SW 1271 (cell line): ENCODE measurements at regions not wholly inside any gene's neighbourhood (a gene's known extent, or its start where the extent isn't known, plus 50 kb on each side); places are given as distances from the start of the nearest gene placed in this dataset.
A peak's percentile ranks its signal among the peaks of the same experiment; 100 is the strongest.
"Not testable (repeated sequence)": the region's sequence is repeated elsewhere in the genome, so short reads cannot be mapped to it uniquely, and the experiment has no call there.

Experiments
- DNase-seq, 2 experiments: peaks; one replicate each; lab custom pipeline; 2025; lab: John Stamatoyannopoulos, UW

DNA sequence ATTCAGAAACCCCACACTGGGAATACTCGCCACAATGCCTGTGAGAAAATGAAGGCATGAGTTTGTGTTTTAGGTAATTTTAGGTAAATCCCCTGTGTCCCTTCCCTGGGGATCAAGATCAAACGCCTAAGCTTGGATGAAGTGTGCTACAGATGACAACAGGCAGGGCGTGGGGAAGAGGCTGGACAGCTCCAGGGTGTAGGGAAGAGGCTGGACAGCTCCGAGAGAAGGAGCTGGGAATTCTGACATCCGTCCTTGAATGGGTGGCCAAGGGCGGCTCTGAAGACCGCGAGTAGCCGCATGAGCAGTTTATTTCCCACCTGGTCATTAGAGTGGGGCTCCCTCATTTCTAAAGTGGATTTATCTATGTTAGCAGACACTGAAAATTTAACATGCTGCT is 109.7 kb downstream of the RAMP3 start:
- no peak for DNase-seq

DNA sequence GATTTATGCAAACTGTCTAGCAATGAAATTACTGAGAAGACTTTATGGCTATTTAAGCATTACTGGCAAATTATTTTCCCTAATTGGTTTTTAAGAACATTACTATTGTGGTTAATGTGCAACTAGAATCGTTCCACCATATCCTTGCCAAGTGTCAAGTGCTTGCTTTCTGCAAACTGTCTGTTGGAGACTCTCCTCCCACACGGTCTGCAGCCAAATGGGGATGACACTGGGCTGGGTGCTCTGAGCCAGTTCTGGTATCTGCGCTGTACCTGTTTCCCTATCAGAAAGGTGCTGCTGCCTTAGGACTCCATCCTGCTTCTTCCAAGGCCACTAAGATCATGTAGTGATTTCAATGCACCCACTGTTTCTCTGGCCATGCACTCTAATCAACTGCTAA is 110.4 kb downstream of the RAMP3 start:
- no peak for DNase-seq

GRCh38 chr7:45269192-45269591 is 111.6 kb downstream of the RAMP3 start:
- DNase-seq = no peak

DNA sequence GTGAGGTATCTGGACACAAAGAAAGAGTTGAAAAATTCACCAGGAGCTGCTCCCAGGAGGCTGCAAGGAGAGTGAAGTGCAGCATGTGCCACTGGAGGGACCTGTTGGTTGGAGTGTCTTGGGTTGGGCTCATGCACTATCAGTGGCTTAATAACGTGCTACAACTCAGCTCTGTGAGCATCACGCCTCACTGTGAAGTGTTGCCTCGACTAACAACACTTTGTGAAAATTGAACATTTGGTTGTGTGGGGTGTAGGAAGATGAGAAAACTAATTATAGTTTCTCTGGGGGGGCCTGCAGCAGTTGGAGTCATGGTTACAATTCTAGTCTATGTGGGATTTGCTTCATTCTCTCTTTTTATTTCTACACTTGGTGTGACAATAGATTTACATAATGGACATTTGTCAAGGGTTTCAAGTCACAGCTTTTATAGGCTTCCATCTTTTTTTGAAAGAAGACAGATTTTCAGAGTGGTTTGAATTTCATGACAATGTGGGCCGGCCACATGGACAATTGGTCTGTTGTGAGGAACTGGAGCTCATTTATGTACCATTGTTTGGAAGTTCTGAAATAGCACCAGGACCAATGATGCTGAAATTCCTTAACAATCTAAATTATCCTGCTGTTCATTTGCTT is 121.3 kb downstream of the RAMP3 start:
- DNase-seq = no peak

GRCh38 chr7:45289611-45290010 is 132.0 kb downstream of the RAMP3 start:
- not testable (repeated sequence) for DNase-seq

GRCh38 chr7:45290880-45291279 is 133.3 kb downstream of the RAMP3 start:
- no peak for DNase-seq

GRCh38 chr7:45292481-45292880 is 134.9 kb downstream of the RAMP3 start:
- DNase-seq = no peak

- no peak for DNase-seq
Measured at GRCh38 chr7:45293295-45293942, 135.8 kb downstream of the RAMP3 start.

DNA sequence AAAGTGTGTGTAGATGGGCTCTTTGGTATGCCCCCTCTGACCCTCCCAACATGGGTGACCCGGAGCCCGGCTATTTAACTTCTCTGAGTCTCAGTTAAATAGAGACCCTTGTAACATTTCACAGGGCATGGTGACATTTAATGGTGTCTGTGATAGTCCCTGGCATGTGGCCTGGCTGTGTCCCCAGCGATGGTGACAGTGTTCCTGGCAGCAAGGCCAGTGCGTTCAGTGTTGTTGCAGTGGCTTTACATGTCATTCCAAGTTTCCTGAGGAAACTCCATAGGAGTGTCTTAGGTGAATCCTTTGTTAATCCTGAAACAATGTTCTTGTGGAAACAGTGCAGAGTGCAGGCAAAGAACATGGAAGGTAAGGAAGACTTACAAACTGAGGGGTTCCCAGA is 137.0 kb downstream of the RAMP3 start:
- no peak for DNase-seq

DNA sequence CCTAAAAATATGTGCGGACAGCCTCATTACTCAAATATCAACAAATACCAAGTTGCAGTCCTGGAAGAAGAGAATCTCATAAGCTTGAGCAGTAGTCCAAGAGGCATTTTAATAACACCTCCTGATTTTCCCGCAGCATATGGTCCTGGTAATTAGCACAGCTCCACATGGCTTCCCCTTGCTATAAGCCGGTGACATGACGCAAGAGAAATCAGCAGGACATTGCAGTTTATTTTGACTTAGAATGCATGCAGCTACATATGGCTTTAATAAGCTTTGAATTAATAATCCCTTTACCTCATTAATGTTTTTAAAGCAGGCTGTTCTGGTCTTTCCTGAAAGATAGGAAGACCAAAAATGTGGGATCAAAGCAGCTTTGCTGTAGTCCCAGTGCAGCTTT is 137.6 kb downstream of the RAMP3 start:
- DNase-seq = no peak

- no peak for DNase-seq
Measured at GRCh38 chr7:45296748-45297147, 139.2 kb downstream of the RAMP3 start.

- DNase-seq = no peak
Measured at GRCh38 chr7:45306752-45307305, 149.2 kb downstream of the RAMP3 start.

DNA sequence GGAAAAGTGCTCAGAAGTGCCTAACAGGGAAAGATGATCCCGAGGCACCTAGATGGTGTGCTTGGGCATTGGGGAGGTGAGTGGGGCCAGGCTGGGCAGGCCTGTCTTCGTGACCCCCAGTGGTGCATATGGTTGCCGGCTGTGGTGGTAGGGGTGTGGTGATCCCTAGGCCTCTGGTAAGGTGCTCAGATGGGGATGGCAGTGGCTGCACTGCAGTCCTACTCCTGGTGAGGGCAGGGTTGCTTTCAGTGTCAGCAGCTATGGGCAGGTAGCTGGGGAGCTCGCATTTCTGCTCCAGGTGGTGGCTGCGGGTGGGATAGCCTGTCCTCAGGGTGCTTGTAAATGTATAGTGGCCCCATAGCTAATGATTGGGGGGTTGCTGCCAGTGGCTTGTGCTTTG is 154.0 kb downstream of the RAMP3 start:
- DNase-seq = no peak

DNA sequence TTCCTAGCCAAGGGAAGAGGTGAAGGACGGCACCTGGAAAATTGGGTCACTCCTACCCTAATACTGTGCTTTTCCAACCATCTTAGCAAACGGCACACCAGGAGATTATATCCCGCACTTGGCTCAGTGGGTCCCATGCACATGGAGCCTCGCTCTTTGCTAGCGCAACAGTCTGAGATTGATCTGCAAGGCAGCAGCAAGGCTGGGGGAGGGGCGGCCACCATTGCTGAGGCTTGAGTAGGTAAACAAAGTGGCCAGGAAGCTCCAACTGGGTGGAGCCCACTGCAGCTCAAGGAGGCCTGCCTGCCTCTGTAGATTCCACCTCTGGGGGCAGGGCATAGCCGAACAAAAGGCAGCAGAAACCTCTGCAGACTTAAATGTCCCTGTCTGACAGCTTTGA is 157.9 kb downstream of the RAMP3 start:
- not testable (repeated sequence) for DNase-seq

DNA sequence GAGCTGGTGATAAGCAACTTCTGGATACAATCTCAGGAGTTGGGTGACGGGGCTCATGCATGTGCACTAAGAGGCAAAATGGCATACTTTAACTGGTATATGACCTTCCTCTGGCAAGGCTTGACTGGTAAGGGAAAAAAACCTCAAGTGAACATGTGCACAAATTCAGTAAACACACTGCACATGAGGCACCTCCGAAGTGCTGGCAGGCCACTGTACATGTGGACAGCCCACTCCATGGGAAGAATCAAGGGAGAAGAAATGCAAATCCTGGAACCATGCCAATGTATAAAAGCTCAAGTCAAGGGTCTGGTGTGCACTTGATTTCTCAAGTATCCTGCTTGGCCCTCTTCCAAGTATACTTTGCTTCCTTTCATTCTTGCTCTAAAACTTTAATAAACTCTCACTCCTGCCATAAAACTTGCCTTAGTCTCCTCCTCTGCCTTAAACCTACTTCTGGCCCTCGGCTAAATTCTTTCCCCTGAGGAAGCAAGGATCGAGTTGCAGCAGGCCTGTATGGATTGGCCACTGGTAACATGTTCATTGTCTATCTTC is 167.2 kb downstream of the RAMP3 start:
- DNase-seq = no peak

- DNase-seq = no peak
Measured at GRCh38 chr7:45325378-45325777, 167.8 kb downstream of the RAMP3 start.

- no peak for DNase-seq
Measured at GRCh38 chr7:45328403-45328981, 170.9 kb downstream of the RAMP3 start.

DNA sequence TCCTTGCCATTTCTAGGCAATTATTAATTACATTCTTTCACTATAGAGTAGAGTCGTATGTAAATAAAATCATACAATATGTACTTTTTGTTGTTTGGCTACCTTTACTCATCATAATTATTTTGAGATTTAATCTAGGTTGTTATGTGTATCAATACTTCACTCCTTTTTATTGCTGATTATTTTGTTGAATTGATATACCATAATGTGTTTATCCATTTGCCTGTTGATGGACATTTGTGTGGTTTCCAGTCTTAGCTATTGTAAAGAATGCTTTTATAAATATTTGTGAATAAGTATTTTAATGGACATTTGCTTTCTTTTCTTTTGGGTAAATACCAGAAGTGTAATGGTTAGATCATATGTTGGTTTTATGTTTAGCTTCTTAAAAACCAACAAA is 174.0 kb downstream of the RAMP3 start:
- DNase-seq = no peak

GRCh38 chr7:45335024-45335423 is 177.4 kb downstream of the RAMP3 start:
- DNase-seq = not testable (repeated sequence)

GRCh38 chr7:45342236-45342635 is 184.6 kb downstream of the RAMP3 start:
- DNase-seq = no peak

- DNase-seq = no peak
Measured at GRCh38 chr7:45343746-45344145, 186.2 kb downstream of the RAMP3 start.

DNA sequence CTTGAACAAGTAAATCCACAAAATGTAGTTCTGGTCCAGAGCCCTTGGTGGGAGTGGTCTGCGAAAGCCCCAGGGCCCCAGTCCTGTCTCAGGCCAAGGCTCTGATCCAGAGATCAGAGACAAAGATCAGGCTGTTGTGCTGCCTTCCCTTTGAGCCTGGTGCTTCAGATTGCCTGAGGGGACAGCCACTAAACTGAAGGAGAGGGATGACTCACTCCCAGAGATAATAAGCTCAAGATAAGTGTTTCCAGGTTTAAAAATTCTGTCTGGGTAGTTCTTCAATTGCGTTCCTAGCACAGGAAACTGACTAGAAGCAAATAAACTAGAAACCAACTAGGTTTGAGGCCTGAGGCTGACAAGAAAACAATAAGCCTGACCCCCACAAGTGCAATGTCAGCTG is 190.2 kb downstream of the RAMP3 start:
- peak in 1 of 2 experiments; percentile 43 for DNase-seq

- no peak for DNase-seq
Measured at GRCh38 chr7:45349090-45349489, 191.5 kb downstream of the RAMP3 start.
